ENCODE measurements at regions not wholly inside any gene's neighbourhood (a gene's known extent, or its start where the extent isn't known, plus 50 kb on each side); places are given as distances from the start of the nearest gene placed in this dataset.
"Not testable (repeated sequence)": the region's sequence is repeated elsewhere in the genome, so short reads cannot be mapped to it uniquely, and the experiment has no call there.

- no peak for DNase-seq (ENCODE audit: low read depth in 2 of 2)
Measured at GRCh38 chr12:76664731-76665130, 99.2 kb upstream of the ZDHHC17 start.

DNA sequence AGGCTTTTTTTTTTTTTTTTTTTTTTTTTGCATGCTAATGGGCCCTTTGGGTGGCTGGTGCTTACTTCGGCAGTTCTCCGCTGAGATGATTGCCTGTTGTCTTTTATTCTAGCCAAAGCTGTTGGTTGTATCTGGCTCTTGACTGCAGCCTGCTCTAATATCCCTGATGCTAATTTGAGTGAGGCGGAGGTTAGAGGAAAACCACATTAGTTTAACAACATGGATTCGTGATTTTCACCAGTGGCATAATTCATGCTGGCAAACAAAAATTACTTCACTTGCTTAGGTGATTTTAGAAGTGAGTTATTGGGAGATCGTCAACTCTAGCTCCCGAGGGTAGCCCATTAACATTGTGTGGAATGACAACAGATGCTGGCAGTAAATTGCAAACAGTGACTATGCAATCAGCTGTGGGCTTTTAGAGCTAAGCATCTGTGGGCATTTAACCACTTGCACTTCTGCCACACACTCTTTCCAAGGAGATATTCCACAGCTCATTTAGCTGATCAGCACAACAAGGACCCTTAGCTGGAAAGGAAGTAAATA is 97.6 kb upstream of the ZDHHC17 start:
- no peak for DNase-seq (ENCODE audit: low read depth in 2 of 2)

- DNase-seq (ENCODE audit: low read depth in 2 of 2), result no peak
Measured at GRCh38 chr12:76669981-76670380, 93.9 kb upstream of the ZDHHC17 start.

- no peak for DNase-seq (ENCODE audit: low read depth in 2 of 2)
Measured at GRCh38 chr12:76670776-76671175, 93.1 kb upstream of the ZDHHC17 start.

DNA sequence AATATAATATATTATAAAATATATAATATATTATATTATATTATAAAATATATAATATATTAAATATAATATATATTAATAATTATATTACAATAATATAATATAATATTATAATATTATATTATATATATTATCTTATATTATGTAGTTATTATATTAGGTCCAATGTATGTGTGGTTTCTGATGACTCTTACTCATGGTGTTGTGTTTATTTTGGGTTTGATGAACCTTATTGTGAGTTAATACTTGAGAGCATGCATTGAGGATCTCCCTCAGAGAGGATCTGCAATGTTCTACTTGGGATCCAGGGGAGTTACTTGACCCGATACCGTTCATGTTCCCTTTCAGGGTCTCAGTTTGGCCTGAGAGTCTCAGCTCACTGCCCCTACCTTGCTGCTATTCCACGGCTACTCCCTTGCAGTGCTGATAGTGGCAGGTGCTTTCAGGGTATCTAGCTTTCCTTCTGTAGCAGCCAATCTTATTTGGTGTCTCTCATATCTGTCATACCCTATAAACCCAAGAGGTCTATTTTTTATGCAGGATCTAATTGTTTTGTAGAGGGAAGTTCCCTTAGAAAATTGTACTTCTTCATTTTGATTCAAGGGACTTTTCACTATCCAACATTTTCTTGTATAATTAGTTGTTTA is 89.1 kb upstream of the ZDHHC17 start:
- DNase-seq (ENCODE audit: low read depth in 2 of 2), result no peak

DNA sequence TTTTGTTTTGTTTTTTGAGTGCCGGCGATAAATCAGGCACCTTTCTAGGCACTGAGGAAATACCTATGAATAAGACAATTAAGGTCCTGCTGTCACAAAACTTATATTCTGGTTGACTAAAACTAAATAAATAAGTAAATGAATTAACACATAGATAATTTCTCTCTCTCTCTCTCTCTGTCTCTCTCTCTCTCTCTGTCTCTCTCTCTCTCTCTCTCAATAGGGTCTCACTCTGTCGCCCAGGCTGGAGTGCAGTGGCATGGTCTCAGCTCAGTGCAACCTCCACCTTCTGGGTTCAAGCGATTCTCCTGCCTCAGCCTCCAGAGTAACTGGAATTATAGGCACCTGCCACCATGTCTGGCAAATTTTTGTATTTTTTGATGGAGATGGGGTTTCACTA is 87.7 kb upstream of the ZDHHC17 start:
- not testable (repeated sequence) for DNase-seq (ENCODE audit: low read depth in 2 of 2)

- no peak for DNase-seq (ENCODE audit: low read depth in 2 of 2)
Measured at GRCh38 chr12:76678992-76679391, 84.9 kb upstream of the ZDHHC17 start.

DNA sequence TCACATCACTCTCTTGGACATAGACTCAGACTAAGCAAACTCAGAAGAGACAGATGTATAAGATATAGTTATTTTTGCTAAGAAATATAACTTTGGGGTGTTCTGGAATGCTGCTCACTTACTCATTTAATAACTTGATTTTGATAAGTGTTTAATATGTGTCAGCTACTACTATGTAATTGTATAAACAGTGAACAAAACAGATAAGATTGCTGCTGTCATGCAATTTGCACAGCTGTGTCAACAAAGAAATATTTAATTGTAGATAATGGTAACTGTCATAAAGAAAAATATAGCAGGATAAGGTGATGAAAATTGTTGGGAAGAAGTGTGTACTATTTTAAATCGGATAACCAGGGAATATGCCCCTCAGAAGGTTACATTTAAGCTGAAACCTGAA is 84.1 kb upstream of the ZDHHC17 start:
- no peak for DNase-seq (ENCODE audit: low read depth in 2 of 2)

- no peak for DNase-seq (ENCODE audit: low read depth in 2 of 2)
Measured at GRCh38 chr12:76680940-76681339, 83.0 kb upstream of the ZDHHC17 start.

- no peak for DNase-seq (ENCODE audit: low read depth in 2 of 2)
Measured at GRCh38 chr12:76685246-76685678, 78.7 kb upstream of the ZDHHC17 start.

GRCh38 chr12:76687981-76688380 is 75.9 kb upstream of the ZDHHC17 start:
- no peak for DNase-seq (ENCODE audit: low read depth in 2 of 2)

DNA sequence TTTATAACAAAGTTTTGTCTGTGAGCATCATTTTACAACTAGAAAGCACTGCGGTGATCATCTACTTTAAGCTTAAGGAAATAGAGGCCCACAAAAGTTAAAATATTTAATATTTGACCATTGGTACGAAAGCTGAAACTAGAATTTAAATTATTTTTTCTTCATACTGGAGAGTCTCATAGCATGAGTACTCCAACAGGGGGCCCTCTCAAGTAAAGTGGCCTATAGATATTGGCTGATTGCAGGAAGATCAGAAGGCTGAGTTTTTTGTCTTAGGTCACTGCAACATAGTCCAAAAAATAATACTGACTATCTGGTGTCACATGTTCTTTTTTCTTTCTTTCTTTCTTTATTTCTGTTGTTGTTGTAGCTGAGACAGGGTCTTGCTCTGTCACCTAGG is 75.3 kb upstream of the ZDHHC17 start:
- no peak for DNase-seq (ENCODE audit: low read depth in 2 of 2)

GRCh38 chr12:76690921-76691700 is 72.8 kb upstream of the ZDHHC17 start:
- DNase-seq (ENCODE audit: low read depth in 2 of 2), result no peak

- DNase-seq (ENCODE audit: low read depth in 2 of 2), result no peak
Measured at GRCh38 chr12:76692846-76693245, 71.1 kb upstream of the ZDHHC17 start.

DNA sequence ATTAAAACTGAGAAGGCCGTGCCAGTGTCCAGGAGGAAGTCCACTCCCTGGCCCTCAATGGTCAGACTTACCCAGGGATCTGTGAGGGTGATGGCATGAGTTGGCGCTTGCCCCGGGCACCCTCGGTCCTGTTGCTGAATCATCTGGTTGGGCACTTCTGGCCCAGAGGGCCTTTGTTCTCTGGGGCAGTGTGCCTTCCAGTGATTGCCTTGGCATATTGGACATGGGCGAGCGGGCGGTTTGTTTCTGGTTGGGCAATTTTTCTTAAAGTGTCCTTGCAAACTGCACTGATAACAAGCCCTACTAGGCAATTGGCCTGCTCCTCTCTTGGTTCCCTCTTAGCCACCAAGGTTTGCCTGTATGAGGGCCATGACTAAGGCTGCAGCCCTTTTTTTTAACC is 69.5 kb upstream of the ZDHHC17 start:
- DNase-seq (ENCODE audit: low read depth in 2 of 2), result no peak

DNA sequence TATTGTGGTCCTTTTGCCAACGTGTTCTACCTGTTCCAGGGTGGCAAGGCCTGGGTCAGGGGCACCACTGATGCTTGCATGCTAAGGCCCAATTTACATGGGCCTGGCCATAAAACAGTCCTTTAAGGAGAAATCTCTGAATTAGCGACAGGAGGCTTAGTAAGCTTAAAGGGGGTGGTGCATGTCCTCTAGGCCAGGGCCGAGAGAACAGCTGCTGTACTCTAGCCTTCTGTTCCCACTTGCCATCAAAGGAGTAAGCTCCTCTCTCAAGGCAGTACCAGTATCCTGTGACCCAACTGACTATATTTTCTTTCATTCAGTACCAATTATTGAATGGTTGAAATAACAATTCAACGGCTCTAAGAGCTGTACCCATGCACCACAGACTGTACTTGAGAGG is 67.7 kb upstream of the ZDHHC17 start:
- no peak for DNase-seq (ENCODE audit: low read depth in 2 of 2)

- no peak for DNase-seq (ENCODE audit: low read depth in 2 of 2)
Measured at GRCh38 chr12:76697849-76698248, 66.1 kb upstream of the ZDHHC17 start.

GRCh38 chr12:76698316-76698715 is 65.6 kb upstream of the ZDHHC17 start:
- no peak for DNase-seq (ENCODE audit: low read depth in 2 of 2)

GRCh38 chr12:76698966-76699365 is 64.9 kb upstream of the ZDHHC17 start:
- no peak for DNase-seq (ENCODE audit: low read depth in 2 of 2)

DNA sequence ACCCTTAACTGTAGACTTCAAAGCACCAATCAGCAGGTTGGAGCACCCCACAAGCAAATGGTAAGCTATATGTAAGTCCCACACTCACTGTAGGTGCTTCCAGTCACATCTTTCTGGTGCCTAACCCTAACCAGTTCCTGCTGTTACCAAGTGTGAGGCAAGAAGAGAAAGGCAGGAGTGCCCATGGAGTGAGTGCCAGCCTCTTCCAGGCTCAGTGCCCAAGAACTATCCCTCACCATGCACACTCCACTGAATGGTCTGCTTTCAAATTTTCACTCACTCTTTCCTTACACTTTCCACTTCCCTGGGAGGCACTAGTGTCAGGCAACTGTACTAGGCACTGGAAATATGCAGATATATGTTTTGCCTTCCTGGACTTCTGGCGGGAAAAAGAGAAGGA is 62.2 kb upstream of the ZDHHC17 start:
- no peak for DNase-seq (ENCODE audit: low read depth in 2 of 2)

DNA sequence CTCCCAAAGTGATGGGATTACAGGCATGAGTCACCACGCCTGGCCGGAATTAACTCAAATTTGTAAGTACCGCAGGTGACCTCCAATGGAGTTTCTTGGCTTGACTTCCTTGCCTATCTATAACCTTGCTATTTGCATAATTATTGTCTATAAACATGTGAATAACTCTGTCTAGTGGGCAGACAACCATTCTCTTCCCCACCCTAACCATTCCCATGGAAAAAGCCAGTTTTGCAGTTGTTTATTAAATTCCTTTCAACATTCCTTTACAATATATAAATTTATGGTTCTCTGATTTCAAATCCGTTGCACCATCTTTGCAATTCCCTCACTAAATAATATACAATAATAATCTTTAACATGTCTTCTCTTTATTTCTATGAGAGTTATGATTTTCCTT is 61.0 kb upstream of the ZDHHC17 start:
- no peak for DNase-seq (ENCODE audit: low read depth in 2 of 2)

DNA sequence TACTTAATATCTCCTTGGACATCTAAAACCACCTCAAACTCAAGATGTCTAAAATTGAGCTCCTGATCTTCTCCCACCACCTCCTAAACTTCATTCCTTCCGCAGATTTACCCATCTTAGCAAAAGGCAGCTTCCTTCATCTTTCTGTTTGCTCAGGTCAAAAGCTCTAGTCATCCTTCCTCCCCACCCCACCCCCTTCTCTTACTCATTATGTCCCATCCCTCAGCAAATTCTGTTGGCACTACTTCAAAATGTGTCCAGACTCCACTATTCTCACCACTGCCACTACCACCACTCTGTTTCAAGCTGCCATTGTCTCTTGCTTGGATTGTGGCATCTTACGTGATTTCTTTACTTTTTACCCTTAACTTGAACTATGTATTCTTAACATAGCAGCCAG is 59.2 kb upstream of the ZDHHC17 start:
- DNase-seq (ENCODE audit: low read depth in 2 of 2), result no peak

GRCh38 chr12:76706101-76706500 is 57.8 kb upstream of the ZDHHC17 start:
- no peak for DNase-seq (ENCODE audit: low read depth in 2 of 2)

All from stimulated activated CD4-positive, alpha-beta T cell treated with anti-CD3 and anti-CD28 coated beads, Interleukin-15, amount 100 ng/mL, for 48 hours (primary cell).